Mesendoderm (in vitro differentiated cells): ENCODE measurements at regions not wholly inside any gene's neighbourhood (a gene's known extent, or its start where the extent isn't known, plus 50 kb on each side); places are given as distances from the start of the nearest gene placed in this dataset.
"Not testable (repeated sequence)": the region's sequence is repeated elsewhere in the genome, so short reads cannot be mapped to it uniquely, and the experiment has no call there.

Experiments
- DNase-seq: peaks from one replicate; pipeline ENCODE4 v3.0.0; 2013
- H2AK5ac ChIP-seq: 2 replicates; pipeline ENCODE4 v1.6.1; 2013; ENCODE audit warnings: low read length, inconsistent platforms
- H2BK120ac ChIP-seq: 2 replicates; pipeline ENCODE4 v1.6.1; 2013; ENCODE audit warnings: low read depth, mild to moderate bottlenecking, low read length, moderate library complexity, mixed read lengths
- H2BK15ac ChIP-seq: replicated peaks from 2 replicates; pipeline ENCODE4 v1.6.1; 2013; ENCODE audit warnings: low read depth, mild to moderate bottlenecking, moderate library complexity
- H2BK5ac ChIP-seq: 2 replicates; pipeline ENCODE4 v1.6.1; 2013; ENCODE audit warnings: low read length, inconsistent platforms
- H3K18ac ChIP-seq: 2 replicates; pipeline ENCODE4 v1.6.1; 2013; ENCODE audit warnings: mild to moderate bottlenecking, low read length, mixed read lengths
- H3K23ac ChIP-seq: one replicate; pipeline ENCODE4 v1.6.1; 2013; ENCODE audit warnings: low read length
- H3K27ac ChIP-seq: 2 replicates; pipeline ENCODE4 v1.5.1; 2013; ENCODE audit warnings: low read depth, mild to moderate bottlenecking, inconsistent platforms, low read length, moderate library complexity
- H3K27me3 ChIP-seq: 2 replicates; pipeline ENCODE4 v1.6.1; 2013; ENCODE audit warnings: low read length, control low read depth, mild to moderate bottlenecking, inconsistent platforms; ENCODE audit not compliant: insufficient read depth, poor library complexity
- H3K36me3 ChIP-seq: 2 replicates; pipeline ENCODE4 v1.6.1; 2013; ENCODE audit warnings: low read length, inconsistent platforms; ENCODE audit not compliant: control insufficient read depth, insufficient read depth
- H3K4ac ChIP-seq: one replicate; pipeline ENCODE4 v1.6.1; 2013; ENCODE audit warnings: low read depth, mild to moderate bottlenecking, low read length, moderate library complexity
- H3K4me1 ChIP-seq: 2 replicates; pipeline ENCODE4 v1.6.1; 2013; ENCODE audit warnings: low read depth, low read length, inconsistent platforms; ENCODE audit not compliant: control insufficient read depth
- H3K4me2 ChIP-seq: 2 replicates; pipeline ENCODE4 v1.6.1; 2013; ENCODE audit warnings: low read length
- H3K4me3 ChIP-seq: 2 replicates; pipeline ENCODE4 v1.5.1; 2013; ENCODE audit warnings: mild to moderate bottlenecking, low read length
- H3K56ac ChIP-seq: one replicate; pipeline ENCODE4 v1.6.1; 2013; ENCODE audit warnings: low read length
- H3K79me1 ChIP-seq: 2 replicates; pipeline ENCODE4 v1.6.1; 2013; ENCODE audit warnings: low read length, inconsistent platforms
- H3K79me2 ChIP-seq: 2 replicates; pipeline ENCODE4 v1.6.1; 2013; ENCODE audit warnings: mild to moderate bottlenecking, low read length; ENCODE audit not compliant: control insufficient read depth, insufficient read depth
- H3K9ac ChIP-seq: 2 replicates; pipeline ENCODE4 v1.6.1; 2013; ENCODE audit warnings: low read length, inconsistent platforms
- H4K5ac ChIP-seq: one replicate; pipeline ENCODE4 v1.6.1; 2013; ENCODE audit warnings: low read length
- H4K8ac ChIP-seq: one replicate; pipeline ENCODE4 v1.6.1; 2013; ENCODE audit warnings: low read depth, mild to moderate bottlenecking, control low read depth, low read length, moderate library complexity
- WGBS: extraction: QIAGEN DNeasy Blood & Tissue Kit; methylation state at CpG from one replicate; pipeline ENCODE4 v1.1.7; 2013; ENCODE audit warnings: low lambda C conversion rate, missing lambda C conversion rate; ENCODE audit not compliant: insufficient coverage; ENCODE audit errors: extremely low coverage; 5-methylcytosine and 5-hydroxymethylcytosine counted together

GRCh38 chr2:192718340-192718739 is 523.6 kb upstream of the TMEFF2 start:
- WGBS = no CpG with 5 or more reads among the region's 3 CpGs
- Histone ChIP-seq H3K56ac (no peak overlapping the region), H3K79me1 (no peaks in the 10 kb centered on the region), H3K18ac (no peak overlapping the region), H3K4ac (no peak overlapping the region), H4K5ac (no peak overlapping the region), H4K8ac (no peak overlapping the region), H2BK5ac (no peak overlapping the region), H2AK5ac (no peak overlapping the region), H2BK120ac (no peak overlapping the region), H3K23ac (no peak overlapping the region), H3K27ac (no peak overlapping the region), H3K79me2 (no peaks in the 10 kb centered on the region), H3K4me1 (no peaks in the 10 kb centered on the region), H3K4me3 (no peak overlapping the region), H3K27me3 (no peaks in the 10 kb centered on the region), H3K9ac (no peak overlapping the region), H2BK15ac (no peak overlapping the region), H3K36me3 (no peaks in the 10 kb centered on the region), H3K4me2 (no peak overlapping the region)
- no peak for DNase-seq

GRCh38 chr2:192700934-192701333 is 506.2 kb upstream of the TMEFF2 start:
- H2BK5ac ChIP-seq = no peak overlapping the region
- no peak overlapping the region for H2BK120ac ChIP-seq
- H3K27ac ChIP-seq = no peak overlapping the region
- H3K4ac ChIP-seq = no peak overlapping the region
- no peak overlapping the region for H3K18ac ChIP-seq
- H3K79me1 ChIP-seq = no peaks in the 10 kb centered on the region
- no peak overlapping the region for H3K4me2 ChIP-seq
- no CpG with 5 or more reads among the region's 2 CpGs for WGBS
- H4K5ac ChIP-seq = no peak overlapping the region
- no peaks in the 10 kb centered on the region for H3K27me3 ChIP-seq
- H3K9ac ChIP-seq = no peak overlapping the region
- H2BK15ac ChIP-seq = no peak overlapping the region
- H2AK5ac ChIP-seq = no peak overlapping the region
- no peak overlapping the region for H3K23ac ChIP-seq
- no peaks in the 10 kb centered on the region for H3K36me3 ChIP-seq
- no peak overlapping the region for H3K56ac ChIP-seq
- no peaks in the 10 kb centered on the region for H3K79me2 ChIP-seq
- H4K8ac ChIP-seq = no peak overlapping the region
- DNase-seq = no peak
- H3K4me1 ChIP-seq = no peaks in the 10 kb centered on the region
- no peak overlapping the region for H3K4me3 ChIP-seq

- H3K79me1 ChIP-seq = no peaks in the 10 kb centered on the region
- no CpG with 5 or more reads among the region's 5 CpGs for WGBS
- no peak overlapping the region for H4K8ac ChIP-seq
- H2BK5ac ChIP-seq = no peak overlapping the region
- H3K4ac ChIP-seq = no peak overlapping the region
- H4K5ac ChIP-seq = no peak overlapping the region
- H3K4me3 ChIP-seq = no peak overlapping the region
- no peak for DNase-seq
- no peak overlapping the region for H3K4me2 ChIP-seq
- no peaks in the 10 kb centered on the region for H3K4me1 ChIP-seq
- H3K23ac ChIP-seq = no peak overlapping the region
- H3K56ac ChIP-seq = no peak overlapping the region
- H3K36me3 ChIP-seq = no peaks in the 10 kb centered on the region
- H2AK5ac ChIP-seq = no peak overlapping the region
- H3K9ac ChIP-seq = no peak overlapping the region
- H3K27me3 ChIP-seq = no peaks in the 10 kb centered on the region
- H2BK15ac ChIP-seq = no peak overlapping the region
- H3K18ac ChIP-seq = no peak overlapping the region
- no peak overlapping the region for H3K27ac ChIP-seq
- no peaks in the 10 kb centered on the region for H3K79me2 ChIP-seq
- no peak overlapping the region for H2BK120ac ChIP-seq
Measured at GRCh38 chr2:192697880-192698279, 503.1 kb upstream of the TMEFF2 start.

GRCh38 chr2:192696857-192697256 is 502.1 kb upstream of the TMEFF2 start:
- Histone ChIP-seq H3K4ac (no peak overlapping the region), H2AK5ac (no peak overlapping the region), H3K9ac (no peak overlapping the region), H4K5ac (no peak overlapping the region), H2BK120ac (no peak overlapping the region), H3K4me2 (no peak overlapping the region), H3K56ac (no peak overlapping the region), H3K79me2 (no peaks in the 10 kb centered on the region), H3K79me1 (no peaks in the 10 kb centered on the region), H3K27me3 (no peaks in the 10 kb centered on the region), H3K4me3 (no peak overlapping the region), H2BK15ac (no peak overlapping the region), H3K18ac (no peak overlapping the region), H3K27ac (no peak overlapping the region), H3K23ac (no peak overlapping the region), H4K8ac (no peak overlapping the region), H3K4me1 (no peaks in the 10 kb centered on the region), H2BK5ac (no peak overlapping the region), H3K36me3 (no peaks in the 10 kb centered on the region)
- no CpG with 5 or more reads among the region's 3 CpGs for WGBS
- no peak for DNase-seq

- no peak overlapping the region for H3K4me3 ChIP-seq
- H3K4me2 ChIP-seq = no peak overlapping the region
- no peak overlapping the region for H2AK5ac ChIP-seq
- H3K4me1 ChIP-seq = no peaks in the 10 kb centered on the region
- WGBS = no CpG with 5 or more reads among the region's 3 CpGs
- H3K56ac ChIP-seq = no peak overlapping the region
- no peak overlapping the region for H2BK15ac ChIP-seq
- H3K23ac ChIP-seq = no peak overlapping the region
- H2BK5ac ChIP-seq = no peak overlapping the region
- H2BK120ac ChIP-seq = no peak overlapping the region
- DNase-seq = peak; percentile 2
- H3K36me3 ChIP-seq = no peaks in the 10 kb centered on the region
- H4K8ac ChIP-seq = no peak overlapping the region
- no peak overlapping the region for H3K18ac ChIP-seq
- H3K79me1 ChIP-seq = no peaks in the 10 kb centered on the region
- H3K79me2 ChIP-seq = no peaks in the 10 kb centered on the region
- H3K27me3 ChIP-seq = no peaks in the 10 kb centered on the region
- no peak overlapping the region for H3K4ac ChIP-seq
- H3K27ac ChIP-seq = no peak overlapping the region
- H4K5ac ChIP-seq = no peak overlapping the region
- no peak overlapping the region for H3K9ac ChIP-seq
Measured at GRCh38 chr2:192687015-192687414, 492.3 kb upstream of the TMEFF2 start.

GRCh38 chr2:192682511-192682910 is 487.8 kb upstream of the TMEFF2 start:
- not testable (repeated sequence) for H3K4ac ChIP-seq, DNase-seq
- WGBS = no CpG with 5 or more reads among the region's 27 CpGs

More at GRCh38 chr2:192682511-192682910, 487.8 kb upstream of the TMEFF2 start:
- not testable (repeated sequence) for H2AK5ac ChIP-seq, H2BK120ac ChIP-seq, H4K8ac ChIP-seq, H3K79me1 ChIP-seq, H3K27me3 ChIP-seq, H3K23ac ChIP-seq, H2BK15ac ChIP-seq, H3K36me3 ChIP-seq, H4K5ac ChIP-seq, H3K4me2 ChIP-seq, H3K4me3 ChIP-seq, H3K4me1 ChIP-seq, H3K18ac ChIP-seq, H3K9ac ChIP-seq, H3K79me2 ChIP-seq, H2BK5ac ChIP-seq, H3K27ac ChIP-seq, H3K56ac ChIP-seq
